Naive thymus-derived CD4-positive, alpha-beta T cell (primary cell): ENCODE measurements at regions not wholly inside any gene's neighbourhood (a gene's known extent, or its start where the extent isn't known, plus 50 kb on each side); places are given as distances from the start of the nearest gene placed in this dataset.

Experiments used
- ATAC-seq: fragments of 150-1000 bp; cut with Tn5 transposase; 2 replicates; pipeline ENCODE4 v1.10.0; 2021; ENCODE audit warnings: mild to moderate bottlenecking, moderate library complexity
- CTCF ChIA-PET: fragments of 350-600 bp; sonication (Branson Sonifier 250); formaldehyde crosslinking; loops from one replicate; lab custom pipeline; 2021; ENCODE audit warnings: antibody characterized with exemption; lab: Charles Lee
- POLR2A ChIA-PET: fragments of 350-600 bp; sonication (Branson Sonifier 250); formaldehyde crosslinking; loops from one replicate; lab custom pipeline; 2021; ENCODE audit warnings: antibody characterized with exemption, inconsistent platforms; lab: Charles Lee
- DNase-seq, 9 donors: peaks; one replicate each; pipeline versions ENCODE4 v3.0.0 to v3.0.0-alpha.2; 2020 to 2022; ENCODE audit warnings: mixed read lengths in 1 of 9
- H3K27ac ChIP-seq: one replicate; pipeline ENCODE4 v1.7.0; 2013; ENCODE audit warnings: mild to moderate bottlenecking, low read depth, low read length, moderate library complexity
- H3K27me3 ChIP-seq, 2 donors: one replicate each; pipeline ENCODE4 v1.7.0; 2013; ENCODE audit warnings: low read length in 2 of 2, mild to moderate bottlenecking in 2 of 2, moderate library complexity in 2 of 2; ENCODE audit not compliant: control insufficient read depth in 2 of 2, insufficient read depth in 2 of 2
- H3K36me3 ChIP-seq, 3 experiments: 1 replicate in 2 of 3; 2 replicates in 1 of 3; pipeline ENCODE4 v1.7.0; 2013; ENCODE audit warnings: low read length in 3 of 3, mild to moderate bottlenecking in 3 of 3, moderate library complexity in 1 of 3; ENCODE audit not compliant: insufficient read depth in 3 of 3, control insufficient read depth in 2 of 3
- H3K4me1 ChIP-seq, 2 donors: one replicate each; pipeline ENCODE4 v1.7.0; 2013; ENCODE audit warnings: low read length in 2 of 2, mild to moderate bottlenecking in 2 of 2, moderate library complexity in 1 of 2; ENCODE audit not compliant: control insufficient read depth in 2 of 2, insufficient read depth in 2 of 2
- H3K4me3 ChIP-seq: 2 replicates; pipeline ENCODE4 v1.7.0; 2013; ENCODE audit warnings: mild to moderate bottlenecking, low read length
- H3K9me3 ChIP-seq, 3 experiments: 1 replicate in 2 of 3; 2 replicates in 1 of 3; pipeline ENCODE4 v1.7.0; 2013; ENCODE audit warnings: low read length in 3 of 3; ENCODE audit not compliant: control insufficient read depth in 2 of 3
- H3K27ac Mint-ChIP-seq, 9 donors: one replicate each; pipeline ENCODE4 v1.8.0; 2020 to 2022; ENCODE audit warnings: mixed read lengths in 9 of 9, mild to moderate bottlenecking in 8 of 9, moderate library complexity in 5 of 9, inconsistent platforms in 2 of 9
- H3K27me3 Mint-ChIP-seq, 5 donors: one replicate each; pipeline ENCODE4 v1.8.0; 2021 to 2022; ENCODE audit warnings: mixed read lengths in 5 of 5, mild to moderate bottlenecking in 1 of 5
- H3K36me3 Mint-ChIP-seq, 5 donors: one replicate each; pipeline ENCODE4 v1.8.0; 2020 to 2022; ENCODE audit warnings: mixed read lengths in 5 of 5, mild to moderate bottlenecking in 3 of 5, inconsistent platforms in 1 of 5
- H3K4me1 Mint-ChIP-seq, 7 donors: one replicate each; pipeline ENCODE4 v1.8.0; 2020 to 2022; ENCODE audit warnings: mixed read lengths in 7 of 7, mild to moderate bottlenecking in 3 of 7, inconsistent platforms in 1 of 7
- H3K4me3 Mint-ChIP-seq, 10 donors: one replicate each; pipeline ENCODE4 v1.8.0; 2020 to 2022; ENCODE audit warnings: mild to moderate bottlenecking in 10 of 10, mixed read lengths in 10 of 10, moderate library complexity in 6 of 10, inconsistent platforms in 2 of 10
- H3K9me3 Mint-ChIP-seq, 11 donors: one replicate each; pipeline ENCODE4 v1.8.0; 2020 to 2022; ENCODE audit warnings: mixed read lengths in 11 of 11, mild to moderate bottlenecking in 4 of 11, inconsistent platforms in 1 of 11, moderate library complexity in 1 of 11
- intact Hi-C, 2 donors: fragments of 100-400 bp; cut with micrococcal nuclease; formaldehyde crosslinking; loops; one replicate each; pipeline ENCODE4 v1.15.1; 2023

- no peaks in the 10 kb centered on the region for H3K9me3 ChIP-seq
- Mint-ChIP-seq H3K36me3 (no peaks in the 10 kb centered on the region), H3K4me1 (no peaks in the 10 kb centered on the region), H3K4me3 (no peak overlapping the region), H3K27me3 (peaks cover 0 to 13% (median 0%) of the 10 kb centered on the region in 5 donors), H3K9me3 (peaks cover 0 to 10% (median 3%) of the 10 kb centered on the region in 11 donors), H3K27ac (no peak overlapping the region)
- POLR2A ChIA-PET: no interaction called here
- intact Hi-C loops: no loop called here
- no peaks in the 10 kb centered on the region for H3K27me3 ChIP-seq
- ATAC-seq (no peak), DNase-seq (no peak)
- no peaks in the 10 kb centered on the region for H3K4me1 ChIP-seq
- H3K27ac ChIP-seq: no peak overlapping the region
- no peaks in the 10 kb centered on the region for H3K36me3 ChIP-seq
- CTCF ChIA-PET: no interaction called here
- no peak overlapping the region for H3K4me3 ChIP-seq
These were observed 384.3 kb downstream of the YTHDC2 start for GRCh38 chr5:113897748-113898147.

DNA sequence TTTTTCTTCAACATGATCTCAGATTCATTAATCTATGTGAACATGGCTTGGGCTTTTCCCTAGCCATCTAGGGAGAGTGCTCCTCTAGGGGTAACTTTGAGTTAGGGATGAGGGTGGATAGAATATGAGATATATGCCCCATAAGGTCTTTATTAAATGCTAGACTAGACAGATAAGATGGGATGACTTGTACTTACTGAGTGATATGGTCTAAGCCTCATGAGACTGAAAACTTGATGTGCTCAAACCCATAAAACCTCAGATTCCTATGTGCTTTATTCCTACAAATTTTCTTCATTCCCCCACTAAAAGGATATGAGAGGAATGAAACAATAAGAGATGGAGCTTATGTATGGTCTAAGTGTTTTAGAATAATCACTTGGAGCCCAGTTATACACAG is 386.6 kb downstream of the YTHDC2 start:
- peaks cover 0 to 6% (median 0%) of the 10 kb centered on the region in 11 donors for H3K9me3 Mint-ChIP-seq
- intact Hi-C loops: no loop called here
- Histone ChIP-seq H3K4me3 (no peak overlapping the region), H3K27ac (no peak overlapping the region), H3K36me3 (no peaks in the 10 kb centered on the region), H3K4me1 (no peaks in the 10 kb centered on the region), H3K9me3 (no peaks in the 10 kb centered on the region), H3K27me3 (no peaks in the 10 kb centered on the region)
- peaks cover 0 to 13% (median 0%) of the 10 kb centered on the region in 5 donors for H3K27me3 Mint-ChIP-seq
- H3K36me3 Mint-ChIP-seq: no peaks in the 10 kb centered on the region
- ATAC-seq (no peak), DNase-seq (no peak)
- H3K4me3 Mint-ChIP-seq: no peak overlapping the region
- ChIA-PET CTCF (interaction anchor here (0.6 kb wide), 1 partner anchor 731 kb away, joined by 3 read pairs; no protein-coding TSS in a partner anchor), POLR2A (no interaction called here)
- no peaks in the 10 kb centered on the region for H3K4me1 Mint-ChIP-seq
- H3K27ac Mint-ChIP-seq: no peak overlapping the region

DNA sequence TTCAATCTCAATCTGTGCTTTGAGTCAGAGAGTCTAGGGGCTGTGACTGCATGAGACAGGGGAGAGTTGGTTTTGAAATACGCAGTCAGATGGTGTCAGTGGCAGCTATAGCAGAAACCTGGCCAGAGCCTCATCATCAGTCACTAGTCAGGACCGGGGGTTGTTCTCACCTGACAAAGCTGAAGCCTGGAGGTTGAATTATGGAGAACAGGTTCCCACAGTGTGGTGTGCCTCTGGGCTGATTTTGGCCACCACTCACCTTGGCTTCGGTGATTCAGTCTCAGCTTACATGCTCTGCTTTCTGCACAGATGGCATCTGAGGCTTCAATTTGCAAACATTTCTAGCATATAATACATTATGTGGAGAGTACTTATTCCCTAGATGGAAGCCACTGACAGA is 387.3 kb downstream of the YTHDC2 start:
- ATAC-seq (no peak), DNase-seq (no peak)
- H3K36me3 ChIP-seq: no peaks in the 10 kb centered on the region
- no peaks in the 10 kb centered on the region for H3K9me3 ChIP-seq
- Mint-ChIP-seq H3K4me1 (no peaks in the 10 kb centered on the region), H3K27me3 (peaks cover 0 to 13% (median 0%) of the 10 kb centered on the region in 5 donors), H3K36me3 (no peaks in the 10 kb centered on the region), H3K27ac (no peak overlapping the region), H3K9me3 (peaks cover 0 to 6% (median 0%) of the 10 kb centered on the region in 11 donors), H3K4me3 (no peak overlapping the region)
- no peaks in the 10 kb centered on the region for H3K4me1 ChIP-seq
- ChIA-PET CTCF (no interaction called here), POLR2A (no interaction called here)
- H3K4me3 ChIP-seq: no peak overlapping the region
- H3K27me3 ChIP-seq: no peaks in the 10 kb centered on the region
- H3K27ac ChIP-seq: no peak overlapping the region
- intact Hi-C loops: no loop called here

GRCh38 chr5:113901718-113902117 is 388.2 kb downstream of the YTHDC2 start:
- DNase-seq (no peak), ATAC-seq (no peak)
- H3K27ac ChIP-seq: no peak overlapping the region
- CTCF ChIA-PET: no interaction called here
- Mint-ChIP-seq H3K27ac (no peak overlapping the region), H3K27me3 (peaks cover 0 to 13% (median 0%) of the 10 kb centered on the region in 5 donors), H3K4me3 (no peak overlapping the region), H3K36me3 (no peaks in the 10 kb centered on the region), H3K9me3 (peaks cover 0 to 6% (median 0%) of the 10 kb centered on the region in 11 donors), H3K4me1 (no peaks in the 10 kb centered on the region)
- no peaks in the 10 kb centered on the region for H3K9me3 ChIP-seq
- no peaks in the 10 kb centered on the region for H3K36me3 ChIP-seq
- no peak overlapping the region for H3K4me3 ChIP-seq
- intact Hi-C loops: no loop called here
- POLR2A ChIA-PET: no interaction called here
- H3K27me3 ChIP-seq: no peaks in the 10 kb centered on the region
- no peaks in the 10 kb centered on the region for H3K4me1 ChIP-seq

- Histone ChIP-seq H3K36me3 (no peaks in the 10 kb centered on the region), H3K4me3 (no peak overlapping the region), H3K9me3 (no peaks in the 10 kb centered on the region), H3K4me1 (no peaks in the 10 kb centered on the region), H3K27me3 (no peaks in the 10 kb centered on the region), H3K27ac (no peak overlapping the region)
- Mint-ChIP-seq H3K4me3 (no peak overlapping the region), H3K27ac (no peak overlapping the region), H3K27me3 (peaks cover 0 to 8% (median 0%) of the 10 kb centered on the region in 5 donors), H3K4me1 (no peaks in the 10 kb centered on the region), H3K9me3 (peaks cover 0 to 4% (median 0%) of the 10 kb centered on the region in 11 donors), H3K36me3 (no peaks in the 10 kb centered on the region)
- intact Hi-C loops: no loop called here
- ChIA-PET POLR2A (no interaction called here), CTCF (no interaction called here)
- no peak for ATAC-seq
- DNase-seq: no peak
These were observed 389.6 kb downstream of the YTHDC2 start for GRCh38 chr5:113902917-113903660.

DNA sequence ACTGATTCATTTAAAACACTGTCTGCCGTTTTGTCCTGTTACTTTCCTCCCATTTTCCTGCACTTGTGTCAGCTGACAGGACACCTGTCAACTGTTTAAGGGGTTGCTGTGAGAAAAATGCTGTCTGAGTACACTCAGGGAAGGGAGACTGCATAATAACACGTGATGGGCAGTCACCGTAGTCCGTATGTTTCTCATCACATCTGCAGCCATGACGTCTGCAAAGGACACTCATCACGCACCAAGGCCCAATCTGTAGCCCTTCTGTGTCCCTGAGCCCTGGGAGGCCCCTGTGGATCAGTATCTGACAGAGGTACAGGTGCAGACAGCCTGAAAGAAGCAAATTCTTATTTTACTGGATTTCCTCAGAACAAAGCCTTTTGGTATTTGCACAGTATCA is 396.3 kb downstream of the YTHDC2 start:
- intact Hi-C loops: no loop called here
- Mint-ChIP-seq H3K9me3 (peaks cover 0 to 9% (median 2%) of the 10 kb centered on the region in 11 donors), H3K4me3 (no peak overlapping the region), H3K4me1 (no peaks in the 10 kb centered on the region), H3K27me3 (no peaks in the 10 kb centered on the region), H3K36me3 (no peaks in the 10 kb centered on the region), H3K27ac (no peak overlapping the region)
- Histone ChIP-seq H3K9me3 (no peaks in the 10 kb centered on the region), H3K4me3 (no peak overlapping the region), H3K4me1 (no peaks in the 10 kb centered on the region), H3K36me3 (no peaks in the 10 kb centered on the region), H3K27me3 (no peaks in the 10 kb centered on the region), H3K27ac (no peak overlapping the region)
- DNase-seq: no peak
- ChIA-PET POLR2A (no interaction called here), CTCF (no interaction called here)
- no peak for ATAC-seq

GRCh38 chr5:113917997-113918396 is 404.5 kb downstream of the YTHDC2 start:
- Histone ChIP-seq H3K36me3 (no peaks in the 10 kb centered on the region), H3K4me1 (no peaks in the 10 kb centered on the region), H3K4me3 (no peak overlapping the region), H3K9me3 (no peaks in the 10 kb centered on the region), H3K27me3 (no peaks in the 10 kb centered on the region), H3K27ac (no peak overlapping the region)
- peaks cover 0 to 1% (median 0%) of the 10 kb centered on the region in 7 donors for H3K4me1 Mint-ChIP-seq
- DNase-seq (no peak), ATAC-seq (no peak)
- H3K36me3 Mint-ChIP-seq: no peaks in the 10 kb centered on the region
- no peaks in the 10 kb centered on the region for H3K27me3 Mint-ChIP-seq
- intact Hi-C loops: no loop called here
- ChIA-PET CTCF (interaction anchor here (0.6 kb wide), 1 partner anchor 53 kb away, joined by 5 read pairs; no protein-coding TSS in a partner anchor), POLR2A (no interaction called here)
- H3K9me3 Mint-ChIP-seq: peaks cover 0 to 10% (median 5%) of the 10 kb centered on the region in 11 donors
- no peak overlapping the region for H3K27ac Mint-ChIP-seq
- H3K4me3 Mint-ChIP-seq: no peak overlapping the region
